HepG2 (cell line): ENCODE measurements at regions not wholly inside any gene's neighbourhood (a gene's known extent, or its start where the extent isn't known, plus 50 kb on each side); places are given as distances from the start of the nearest gene placed in this dataset.

Experiments used
- ATAC-seq: fragments of 200-7000 bp; cut with Tn5 transposase; 3 replicates; pipeline ENCODE4 v1.9.1; 2020; ENCODE audit warnings: mild to moderate bottlenecking, moderate library complexity
- BruUV-seq: library from RNA; stranded (reverse); fragments of 400-500 nt; replicated peaks from 2 replicates; lab custom pipeline; 2021; lab: Mats Ljungman, UMichigan
- CTCF ChIA-PET: fragments of 300-600 bp; formaldehyde crosslinking; extraction: SDS; loops from one replicate; lab custom pipeline; 2021; ENCODE audit warnings: low total read pairs, inconsistent platforms, low intra/inter-chr PET ratio; lab: Yijun Ruan, JAX
- POLR2A ChIA-PET: fragments of 350-600 bp; sonication (Branson Sonifier 250); formaldehyde crosslinking; loops from one replicate; lab custom pipeline; 2020; ENCODE audit warnings: antibody characterized with exemption, inconsistent platforms; lab: Yijun Ruan, JAX
- DNase-seq: peaks from one replicate; pipeline ENCODE4 v3.0.0-alpha.2; 2015; ENCODE audit warnings: low spot score
- FAIRE-seq: peaks from 3 replicates; lab custom pipeline; 2011; peaks lifted over from hg19 to GRCh38; lab: Jason Lieb, UNC
- H2AFZ ChIP-seq: one replicate; pipeline ENCODE4 v1.6.1; 2011; ENCODE audit warnings: low read length, inconsistent platforms
- H3K27ac ChIP-seq: fragments of 300-600 bp; 3 replicates; pipeline ENCODE4 v1.8.0; 2011; ENCODE audit warnings: mixed run types, mild to moderate bottlenecking, mixed read lengths, low read length, inconsistent platforms; ENCODE audit not compliant: insufficient read depth; ENCODE audit errors: extremely low read length
- H3K27me3 ChIP-seq, 2 experiments: fragments of 200-600 bp in 1 of 2; 2 replicates in 1 of 2; 3 replicates in 1 of 2; pipeline versions ENCODE4 v1.6.0 to v1.8.0; 2011; ENCODE audit warnings: low read length in 2 of 2, mild to moderate bottlenecking in 2 of 2, moderate library complexity in 2 of 2, inconsistent platforms in 1 of 2; ENCODE audit not compliant: insufficient read depth in 2 of 2, control insufficient read depth in 1 of 2
- H3K36me3 ChIP-seq, 2 experiments: fragments of 200-600 bp in 1 of 2; replicated peaks in 1 of 2; 2 replicates in 1 of 2; 3 replicates in 1 of 2; pipeline versions ENCODE4 v1.5.1 to v1.8.0; 2011; ENCODE audit warnings: low read length in 2 of 2, inconsistent platforms in 1 of 2; ENCODE audit not compliant: insufficient read depth in 2 of 2, control insufficient read depth in 1 of 2
- H3K4me1 ChIP-seq: 2 replicates; pipeline ENCODE4 v1.5.1; 2012; ENCODE audit warnings: low read length, inconsistent platforms; ENCODE audit not compliant: insufficient read depth
- H3K4me2 ChIP-seq: 2 replicates; pipeline ENCODE4 v1.6.0; 2011; ENCODE audit warnings: low read depth, low read length, inconsistent platforms
- H3K4me3 ChIP-seq, 3 experiments: fragments of 200-600 bp in 1 of 3; sonication (generic), shearing (Covaris generic) in 1 of 3; replicated peaks in 1 of 3; 2 replicates each; pipeline ENCODE4 v1.5.1; 2011 to 2016; ENCODE audit warnings: low read length in 3 of 3, inconsistent platforms in 2 of 3, low read depth in 2 of 3, mild to moderate bottlenecking in 2 of 3, control low read depth in 1 of 3, mixed read lengths in 1 of 3; ENCODE audit not compliant: insufficient read depth in 1 of 3
- H3K79me2 ChIP-seq: one replicate; pipeline ENCODE4 v1.6.1; 2011; ENCODE audit warnings: low read length, inconsistent platforms; ENCODE audit not compliant: insufficient read depth
- H3K9ac ChIP-seq: 2 replicates; pipeline ENCODE4 v1.6.0; 2011; ENCODE audit warnings: mild to moderate bottlenecking, low read depth, low read length, inconsistent platforms; ENCODE audit not compliant: insufficient read depth
- H3K9me3 ChIP-seq: 2 replicates; pipeline ENCODE4 v1.5.1; 2012; ENCODE audit warnings: mild to moderate bottlenecking, low read length
- H4K20me1 ChIP-seq: 2 replicates; pipeline ENCODE4 v1.6.0; 2011; ENCODE audit warnings: inconsistent platforms, mild to moderate bottlenecking, low read length, moderate library complexity; ENCODE audit not compliant: insufficient read depth
- CBFB ChIP-seq: sonication (generic); formaldehyde crosslinking; IDR thresholded peaks from 2 replicates; pipeline ENCODE4 v1.4.0; 2020; ENCODE audit warnings: missing genetic modification reagents
- CEBPB ChIP-seq: IDR thresholded peaks from 2 replicates; pipeline ENCODE4 v1.6.1; 2011; ENCODE audit warnings: low read depth, low read length, improper control_type of control experiment, borderline replicate concordance
- SMAD1 ChIP-seq: sonication (generic); formaldehyde crosslinking; IDR thresholded peaks from 2 replicates; pipeline ENCODE4 v1.4.0; 2020; ENCODE audit warnings: missing genetic modification reagents, low read depth, mild to moderate bottlenecking, borderline replicate concordance
- ZNF101 ChIP-seq: sonication (generic); formaldehyde crosslinking; IDR thresholded peaks from 2 replicates; pipeline ENCODE4 v1.4.0; 2020; ENCODE audit warnings: mild to moderate bottlenecking, low read depth, missing genetic modification reagents, borderline replicate concordance
- ZNF124 ChIP-seq: sonication (generic); formaldehyde crosslinking; IDR thresholded peaks from 2 replicates; pipeline ENCODE4 v1.4.0; 2020; ENCODE audit warnings: missing genetic modification reagents
- ZNF251 ChIP-seq: sonication (generic); formaldehyde crosslinking; IDR thresholded peaks from 2 replicates; pipeline ENCODE4 v1.9.0; 2021; ENCODE audit warnings: mild to moderate bottlenecking, missing genetic modification reagents
- ZNF331 ChIP-seq: sonication (generic); formaldehyde crosslinking; IDR thresholded peaks from 2 replicates; pipeline ENCODE4 v1.4.0; 2020; ENCODE audit warnings: missing genetic modification reagents
- ZSCAN22 ChIP-seq: sonication (generic); formaldehyde crosslinking; IDR thresholded peaks from 2 replicates; pipeline ENCODE4 v1.4.0; 2020; ENCODE audit warnings: mild to moderate bottlenecking, missing genetic modification reagents
- WGBS: methylation state at CpG from one replicate; pipeline ENCODE4 v1.1.6; 2017; ENCODE audit warnings: low lambda C conversion rate; 5-methylcytosine and 5-hydroxymethylcytosine counted together
- in situ Hi-C: cut with HindIII; loops from 2 replicates; pipeline ENCODE4 v1.10.0; 2017; ENCODE audit warnings: low pct_unique_long_range_greater_than_20kb; ENCODE audit not compliant: extremely low pct_ligation_motif_present
- intact Hi-C: fragments of 100-400 bp; cut with micrococcal nuclease; formaldehyde crosslinking; loops from one replicate; pipeline ENCODE4 v1.10.0; 2022; ENCODE audit not compliant: unreplicated experiment
- TF ChIP-seq, protein P1 (sequence below): sonication (generic); formaldehyde crosslinking; conservative IDR thresholded peaks from 2 replicates; pipeline ENCODE4 v1.8.1; 2023; ENCODE audit warnings: missing genetic modification reagents
- TF ChIP-seq, protein P2 (sequence below): conservative IDR thresholded peaks from 2 replicates; pipeline ENCODE4 v1.6.1; 2018; ENCODE audit warnings: missing genetic modification reagents

DNA sequence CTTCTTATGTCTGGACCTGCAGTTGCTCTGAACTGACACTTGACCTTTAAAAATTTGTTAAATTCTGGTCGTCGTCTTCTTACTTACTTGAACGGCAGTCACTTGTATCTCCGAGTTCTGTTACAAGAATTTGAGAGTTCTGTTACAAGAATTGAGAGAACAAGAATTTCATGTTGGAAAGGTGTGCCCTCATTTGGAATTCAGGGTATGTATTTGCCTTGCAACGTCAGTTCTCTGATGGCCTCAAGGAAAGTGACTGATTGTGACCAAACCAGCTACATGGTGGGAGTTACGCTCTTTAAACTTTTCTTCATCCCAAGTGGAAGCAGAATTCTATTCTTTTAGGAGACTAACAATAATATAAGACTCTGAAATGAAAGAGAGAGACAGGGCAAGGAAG lies 320.0 kb upstream of the TRIB2 start (continued):
- TF ChIP-seq SMAD1 (CRISPR knock-in tag) (no peak), CBFB (CRISPR knock-in tag) (no peak), ZNF124 (CRISPR knock-in tag) (no peak), ZSCAN22 (no peak), CEBPB (no peak)
- TF ChIP-seq, protein P1, sequence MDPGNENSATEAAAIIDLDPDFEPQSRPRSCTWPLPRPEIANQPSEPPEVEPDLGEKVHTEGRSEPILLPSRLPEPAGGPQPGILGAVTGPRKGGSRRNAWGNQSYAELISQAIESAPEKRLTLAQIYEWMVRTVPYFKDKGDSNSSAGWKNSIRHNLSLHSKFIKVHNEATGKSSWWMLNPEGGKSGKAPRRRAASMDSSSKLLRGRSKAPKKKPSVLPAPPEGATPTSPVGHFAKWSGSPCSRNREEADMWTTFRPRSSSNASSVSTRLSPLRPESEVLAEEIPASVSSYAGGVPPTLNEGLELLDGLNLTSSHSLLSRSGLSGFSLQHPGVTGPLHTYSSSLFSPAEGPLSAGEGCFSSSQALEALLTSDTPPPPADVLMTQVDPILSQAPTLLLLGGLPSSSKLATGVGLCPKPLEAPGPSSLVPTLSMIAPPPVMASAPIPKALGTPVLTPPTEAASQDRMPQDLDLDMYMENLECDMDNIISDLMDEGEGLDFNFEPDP (CRISPR knock-in tag): no peak

DNA sequence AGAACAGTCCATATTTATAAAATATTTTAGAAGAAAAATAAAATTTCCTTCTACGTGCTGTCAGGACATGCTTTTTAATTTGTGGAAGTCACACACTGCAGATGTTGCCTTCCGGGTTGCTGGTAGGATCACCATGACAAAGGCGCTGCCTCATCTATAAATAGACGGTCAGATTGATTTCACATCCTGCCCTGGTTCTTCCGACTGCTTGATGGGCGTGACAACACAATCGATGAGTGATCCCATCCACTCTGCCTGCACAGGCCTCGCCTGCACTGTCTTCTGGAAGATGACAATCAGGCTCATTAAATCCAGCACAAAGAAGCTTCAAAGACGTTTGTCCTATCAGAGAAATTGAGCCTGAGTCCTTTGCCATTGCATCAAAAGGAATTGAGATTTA lies 318.9 kb upstream of the TRIB2 start:
- Histone ChIP-seq H3K27me3 (no peaks in the 10 kb centered on the region), H2AFZ (no peak overlapping the region), H3K4me1 (no peaks in the 10 kb centered on the region), H3K4me2 (no peak overlapping the region), H3K4me3 (no peak overlapping the region), H3K36me3 (no peaks in the 10 kb centered on the region), H3K27ac (no peak overlapping the region), H3K9ac (no peak overlapping the region), H3K79me2 (no peaks in the 10 kb centered on the region), H4K20me1 (no peaks in the 10 kb centered on the region), H3K9me3 (peaks cover 11% of the 10 kb centered on the region; the same call in 1 of the 2 replicates)
- TF ChIP-seq ZNF101 (CRISPR knock-in tag) (no peak), ZNF251 (CRISPR knock-in tag) (no peak), ZNF331 (CRISPR knock-in tag) (no peak)
- TF ChIP-seq, protein P2, sequence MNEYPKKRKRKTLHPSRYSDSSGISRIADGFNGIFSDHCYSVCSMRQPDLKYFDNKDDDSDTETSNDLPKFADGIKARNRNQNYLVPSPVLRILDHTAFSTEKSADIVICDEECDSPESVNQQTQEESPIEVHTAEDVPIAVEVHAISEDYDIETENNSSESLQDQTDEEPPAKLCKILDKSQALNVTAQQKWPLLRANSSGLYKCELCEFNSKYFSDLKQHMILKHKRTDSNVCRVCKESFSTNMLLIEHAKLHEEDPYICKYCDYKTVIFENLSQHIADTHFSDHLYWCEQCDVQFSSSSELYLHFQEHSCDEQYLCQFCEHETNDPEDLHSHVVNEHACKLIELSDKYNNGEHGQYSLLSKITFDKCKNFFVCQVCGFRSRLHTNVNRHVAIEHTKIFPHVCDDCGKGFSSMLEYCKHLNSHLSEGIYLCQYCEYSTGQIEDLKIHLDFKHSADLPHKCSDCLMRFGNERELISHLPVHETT (CRISPR knock-in tag): no peak
- no peak for ATAC-seq
- intact Hi-C loops (no loop called here), in situ Hi-C loops (no loop called here)
- ChIA-PET POLR2A (no interaction called here), CTCF (no interaction called here)
- no peak for FAIRE-seq
- BruUV-seq: no TSS peak
- WGBS: 28% methylated on average over 9 of the region's 9 CpGs
- no peak for DNase-seq
